ENCODE measurements at regions not wholly inside any gene's neighbourhood (a gene's known extent, or its start where the extent isn't known, plus 50 kb on each side); places are given as distances from the start of the nearest gene placed in this dataset.

DNA sequence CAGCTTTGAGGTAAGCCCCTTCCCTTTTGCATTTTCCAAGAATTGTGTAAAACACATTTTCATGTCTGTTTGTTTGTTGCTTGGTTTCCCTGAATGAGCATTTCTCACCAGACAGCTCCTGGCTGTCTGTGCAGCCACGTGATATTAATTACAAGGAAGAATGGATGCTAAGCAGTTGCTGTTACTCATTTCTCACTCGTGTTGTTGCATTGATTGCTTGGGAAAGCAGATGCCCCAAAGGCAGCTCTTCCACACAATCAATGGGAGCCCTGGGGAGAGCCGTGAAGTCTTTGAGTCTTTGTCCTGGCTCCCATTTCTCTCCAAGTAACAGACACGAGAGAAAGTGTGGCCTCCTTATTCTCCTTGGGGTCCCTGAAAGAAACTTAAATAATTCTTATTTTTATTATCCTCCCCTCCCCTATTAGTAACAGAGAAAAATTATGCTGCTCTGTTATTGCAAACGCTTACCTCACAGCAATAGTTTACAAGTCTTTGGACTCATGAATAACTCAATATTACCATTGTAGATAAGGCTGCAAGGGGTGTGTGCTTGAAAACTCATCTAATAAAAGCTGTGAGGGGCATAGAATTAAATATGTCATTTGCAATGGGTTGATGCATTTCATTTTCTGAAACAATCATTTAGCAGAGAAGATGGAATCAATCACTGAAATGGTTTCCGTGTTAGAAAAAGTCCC lies 127.7 kb upstream of the CAMK1G start:
- DNase-seq (ENCODE audit: insufficient read length): no peak

DNA sequence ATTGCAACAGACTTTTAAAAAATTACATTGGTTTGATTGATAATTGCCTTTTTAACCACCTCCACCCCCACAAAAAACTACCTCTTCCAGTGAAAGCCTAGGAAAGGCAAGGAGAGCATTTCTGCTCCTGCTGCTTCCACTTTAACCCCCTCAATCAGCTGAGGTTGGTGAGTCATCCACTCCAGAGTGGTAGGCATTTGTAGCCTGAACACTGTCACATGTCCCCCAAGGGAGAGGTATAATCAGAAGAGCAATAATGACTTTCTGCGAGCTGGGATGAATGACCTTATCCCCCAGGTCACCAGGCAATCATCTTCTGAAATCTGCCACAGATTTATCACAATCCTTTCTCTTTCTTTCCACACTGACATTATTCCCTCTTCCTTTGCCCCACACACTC lies 126.6 kb upstream of the CAMK1G start:
- FAIRE-seq: no peak
- no peak for TF ChIP-seq TAF1 (IDR thresholded peaks at IDR 0.05; ENCODE audit: borderline replicate concordance, low read depth, low read length)
- DNase-seq (ENCODE audit: insufficient read length): no peak

More for the DNA sequence above, 127.7 kb upstream of the CAMK1G start:
- TF ChIP-seq TAF1 (IDR thresholded peaks at IDR 0.05; ENCODE audit: borderline replicate concordance, low read depth, low read length): no peak
- TF ChIP-seq POLR2A (IDR thresholded peaks at IDR 0.05; ENCODE audit: low read depth, low read length): no peak
- TF ChIP-seq POLR2AphosphoS5 (IDR thresholded peaks at IDR 0.05; ENCODE audit: low read depth, low read length): no peak
- FAIRE-seq: no peak

DNA sequence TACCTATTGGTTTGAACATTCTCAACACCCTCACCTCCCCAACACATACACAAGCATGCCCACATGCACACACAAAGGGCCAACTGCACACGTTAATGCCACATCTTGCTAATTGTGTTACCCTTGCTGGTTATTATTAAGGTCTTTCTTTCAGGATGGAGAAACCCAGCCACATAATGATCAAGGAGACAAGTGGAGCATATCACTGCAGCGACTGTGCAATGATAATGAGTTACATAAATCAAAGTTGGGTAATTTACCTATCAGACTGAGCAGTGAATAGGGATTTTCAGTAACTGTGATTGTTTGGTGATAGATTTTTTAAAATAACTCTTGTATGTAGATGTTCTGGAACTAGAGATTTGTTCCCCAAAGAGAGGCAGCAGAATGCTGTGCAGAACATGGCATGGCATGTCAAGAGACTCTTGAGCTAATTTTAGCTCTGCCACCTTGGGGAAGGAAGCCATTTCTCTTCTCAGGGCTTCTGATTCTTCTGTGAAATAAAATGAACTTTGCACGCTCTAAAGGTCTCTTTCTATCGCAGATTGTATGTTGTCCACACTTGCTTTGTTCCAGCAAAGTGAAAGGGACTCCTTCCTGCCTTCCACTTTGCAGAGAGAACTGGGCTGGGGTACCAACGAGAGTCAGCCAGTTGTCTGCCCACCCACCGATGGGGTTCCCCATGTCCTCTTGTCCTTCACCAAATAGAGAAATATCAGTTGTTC lies 126.0 kb upstream of the CAMK1G start:
- FAIRE-seq (no peak), DNase-seq (ENCODE audit: insufficient read length) (no peak)
- TF ChIP-seq POLR2AphosphoS5 (IDR thresholded peaks at IDR 0.05; ENCODE audit: low read depth, low read length): no peak
- no peak for TF ChIP-seq POLR2A (IDR thresholded peaks at IDR 0.05; ENCODE audit: low read depth, low read length)
- no peak for TF ChIP-seq TAF1 (IDR thresholded peaks at IDR 0.05; ENCODE audit: borderline replicate concordance, low read depth, low read length)

DNA sequence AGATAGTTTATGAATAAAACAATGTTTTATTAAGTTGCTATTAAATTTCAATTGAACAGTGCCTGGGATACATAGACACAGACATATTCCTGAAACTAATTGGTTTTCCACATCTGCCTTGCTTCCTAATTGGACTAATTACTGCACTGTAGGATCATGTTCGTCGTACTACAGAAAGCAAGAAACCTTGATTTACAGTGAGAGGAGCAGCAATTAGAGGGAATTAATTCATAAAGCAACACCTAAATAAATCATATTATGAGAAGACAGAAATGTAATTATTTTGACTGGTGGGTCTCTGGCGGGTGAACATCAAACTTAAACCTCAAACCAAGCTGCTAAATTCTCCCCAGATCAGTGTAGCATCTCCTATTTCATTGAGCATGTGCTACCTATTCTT lies 124.6 kb upstream of the CAMK1G start:
- FAIRE-seq: no peak

DNA sequence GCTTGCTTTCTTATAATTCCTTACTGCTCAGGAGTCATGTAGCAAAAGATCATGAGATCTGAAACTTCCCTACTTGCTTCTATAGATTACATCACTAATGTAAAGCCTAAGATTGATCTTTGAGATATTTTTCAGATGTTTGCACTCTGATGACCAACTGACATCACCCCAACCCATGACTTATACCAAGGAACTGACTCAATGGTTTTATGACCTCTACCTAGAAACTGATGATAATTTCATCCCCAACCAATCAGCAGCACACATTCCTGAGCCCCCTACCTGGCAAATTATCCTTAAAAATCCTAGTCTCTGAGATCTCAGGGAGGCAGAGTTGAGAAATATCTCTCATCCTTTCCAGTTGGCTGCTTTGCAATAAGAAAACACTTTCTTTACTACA lies 122.3 kb upstream of the CAMK1G start:
- FAIRE-seq (no peak), DNase-seq (ENCODE audit: insufficient read length) (no peak)
- no peak for TF ChIP-seq TAF1 (IDR thresholded peaks at IDR 0.05; ENCODE audit: borderline replicate concordance, low read depth, low read length)
- TF ChIP-seq POLR2A (IDR thresholded peaks at IDR 0.05; ENCODE audit: low read depth, low read length): no peak
- no peak for TF ChIP-seq POLR2AphosphoS5 (IDR thresholded peaks at IDR 0.05; ENCODE audit: low read depth, low read length)

More for the DNA sequence above, 124.6 kb upstream of the CAMK1G start:
- TF ChIP-seq TAF1 (IDR thresholded peaks at IDR 0.05; ENCODE audit: borderline replicate concordance, low read depth, low read length) (no peak), POLR2A (IDR thresholded peaks at IDR 0.05; ENCODE audit: low read depth, low read length) (no peak), POLR2AphosphoS5 (IDR thresholded peaks at IDR 0.05; ENCODE audit: low read depth, low read length) (no peak)
- DNase-seq (ENCODE audit: insufficient read length): no peak

DNA sequence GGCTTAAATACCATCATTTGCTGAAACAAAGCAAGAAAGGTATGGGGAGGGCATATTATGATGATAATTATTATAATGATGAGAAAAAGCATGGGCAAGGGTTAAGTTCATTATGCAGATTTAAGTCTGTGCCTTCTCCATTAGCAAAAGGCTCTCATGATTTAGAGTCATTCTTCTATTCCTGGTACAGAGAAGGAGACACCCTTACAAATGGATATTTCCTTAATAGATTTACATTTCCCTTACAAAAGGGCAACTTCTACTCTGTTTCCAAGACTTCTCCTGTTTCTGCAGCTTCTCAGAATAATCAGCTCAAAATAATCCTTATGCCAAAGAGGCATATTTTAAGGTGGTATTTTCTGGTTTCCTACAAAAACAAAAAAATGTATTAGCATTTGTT lies 121.1 kb upstream of the CAMK1G start:
- no peak for DNase-seq (ENCODE audit: insufficient read length)
- FAIRE-seq: no peak
- TF ChIP-seq POLR2AphosphoS5 (IDR thresholded peaks at IDR 0.05; ENCODE audit: low read depth, low read length) (no peak), TAF1 (IDR thresholded peaks at IDR 0.05; ENCODE audit: borderline replicate concordance, low read depth, low read length) (no peak), POLR2A (IDR thresholded peaks at IDR 0.05; ENCODE audit: low read depth, low read length) (no peak)

DNA sequence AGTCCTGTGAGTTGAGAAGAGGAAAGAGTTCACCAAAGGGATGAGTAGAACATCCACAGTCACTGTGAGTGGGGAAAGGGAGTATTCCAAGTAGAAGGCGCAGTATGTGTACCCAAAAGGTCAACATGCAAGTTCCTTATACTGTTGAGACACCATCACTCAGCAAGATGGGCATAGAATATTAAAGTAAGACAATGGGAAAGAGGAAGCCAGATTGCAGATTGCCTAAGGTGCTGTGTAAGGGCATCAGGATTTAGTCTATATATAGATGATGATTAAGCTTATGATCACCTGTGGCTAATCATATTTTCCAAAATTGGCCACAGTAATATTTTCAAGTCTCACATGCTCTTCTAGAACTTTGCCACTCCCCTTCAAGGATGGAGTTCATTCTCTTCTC lies 120.1 kb upstream of the CAMK1G start:
- no peak for FAIRE-seq

DNA sequence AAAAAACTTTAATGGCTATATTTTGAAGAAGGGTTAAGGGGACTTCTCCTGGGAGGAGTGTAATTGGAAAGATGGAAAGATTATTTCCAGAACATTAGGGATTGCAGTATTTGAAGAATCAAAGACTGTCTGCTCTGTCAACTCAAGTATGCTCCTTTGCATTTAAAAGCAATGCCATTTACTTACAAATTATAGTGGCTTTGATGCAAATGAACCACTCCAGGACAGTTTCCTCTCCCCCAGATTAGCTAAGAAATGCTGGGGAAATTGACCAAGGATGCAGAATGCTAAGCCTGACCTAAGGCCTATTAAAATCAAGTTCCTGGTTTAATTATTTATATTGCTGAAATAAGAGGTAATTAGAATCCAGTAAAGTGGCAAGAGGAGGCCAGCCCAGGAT lies 110.5 kb upstream of the CAMK1G start:
- TF ChIP-seq POLR2AphosphoS5 (IDR thresholded peaks at IDR 0.05; ENCODE audit: low read depth, low read length) (no peak), TAF1 (IDR thresholded peaks at IDR 0.05; ENCODE audit: borderline replicate concordance, low read depth, low read length) (no peak), POLR2A (IDR thresholded peaks at IDR 0.05; ENCODE audit: low read depth, low read length) (no peak)
- DNase-seq (ENCODE audit: insufficient read length) (no peak), FAIRE-seq (no peak)

More for the DNA sequence above, 120.1 kb upstream of the CAMK1G start:
- TF ChIP-seq POLR2AphosphoS5 (IDR thresholded peaks at IDR 0.05; ENCODE audit: low read depth, low read length) (no peak), TAF1 (IDR thresholded peaks at IDR 0.05; ENCODE audit: borderline replicate concordance, low read depth, low read length) (no peak), POLR2A (IDR thresholded peaks at IDR 0.05; ENCODE audit: low read depth, low read length) (no peak)
- no peak for DNase-seq (ENCODE audit: insufficient read length)

DNA sequence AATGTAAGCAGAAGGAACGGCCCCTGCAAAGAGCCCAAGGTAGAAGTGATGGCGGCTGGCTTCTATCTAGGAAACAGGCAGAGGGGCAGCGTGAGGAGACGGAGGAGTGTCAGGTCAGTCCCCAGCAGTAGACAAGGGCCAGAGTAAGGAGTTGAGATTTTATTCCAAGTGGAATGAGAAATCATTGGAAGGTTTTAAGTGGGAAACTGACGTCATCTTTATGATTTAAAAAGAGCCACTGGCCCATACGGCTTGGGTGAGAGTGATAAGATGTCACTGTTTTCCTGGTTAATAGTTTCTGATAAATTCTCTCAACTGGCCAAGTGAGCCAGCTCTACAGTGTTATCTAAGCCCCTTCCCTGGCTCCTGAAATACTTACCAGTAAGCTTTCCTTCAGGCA lies 103.2 kb upstream of the CAMK1G start:
- no peak for FAIRE-seq
- DNase-seq (ENCODE audit: insufficient read length): no peak
- TF ChIP-seq POLR2AphosphoS5 (IDR thresholded peaks at IDR 0.05; ENCODE audit: low read depth, low read length) (no peak), POLR2A (IDR thresholded peaks at IDR 0.05; ENCODE audit: low read depth, low read length) (no peak), TAF1 (IDR thresholded peaks at IDR 0.05; ENCODE audit: borderline replicate concordance, low read depth, low read length) (no peak)

DNA sequence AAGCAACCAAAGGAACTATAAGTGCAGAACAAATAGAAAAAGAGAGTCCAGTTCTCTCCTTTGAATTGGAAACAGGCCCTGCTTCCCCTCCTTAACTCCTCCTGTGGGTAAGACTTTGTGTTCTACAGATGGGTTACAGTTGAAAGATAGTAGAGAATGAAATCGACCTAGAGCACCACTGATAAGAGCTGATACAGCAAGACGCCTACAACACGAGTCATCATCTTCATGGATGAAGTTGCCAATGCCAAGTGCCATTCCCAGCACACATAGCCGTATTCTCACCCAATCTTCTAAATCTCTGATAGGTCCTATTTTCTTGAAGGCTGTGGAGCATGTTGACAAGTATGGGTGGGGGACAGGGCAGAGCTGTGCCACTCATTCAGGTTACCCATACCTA lies 99.8 kb upstream of the CAMK1G start:
- DNase-seq (ENCODE audit: insufficient read length) (no peak), FAIRE-seq (no peak)
- TF ChIP-seq POLR2A (IDR thresholded peaks at IDR 0.05; ENCODE audit: low read depth, low read length): no peak
- TF ChIP-seq TAF1 (IDR thresholded peaks at IDR 0.05; ENCODE audit: borderline replicate concordance, low read depth, low read length): no peak
- no peak for TF ChIP-seq POLR2AphosphoS5 (IDR thresholded peaks at IDR 0.05; ENCODE audit: low read depth, low read length)

DNA sequence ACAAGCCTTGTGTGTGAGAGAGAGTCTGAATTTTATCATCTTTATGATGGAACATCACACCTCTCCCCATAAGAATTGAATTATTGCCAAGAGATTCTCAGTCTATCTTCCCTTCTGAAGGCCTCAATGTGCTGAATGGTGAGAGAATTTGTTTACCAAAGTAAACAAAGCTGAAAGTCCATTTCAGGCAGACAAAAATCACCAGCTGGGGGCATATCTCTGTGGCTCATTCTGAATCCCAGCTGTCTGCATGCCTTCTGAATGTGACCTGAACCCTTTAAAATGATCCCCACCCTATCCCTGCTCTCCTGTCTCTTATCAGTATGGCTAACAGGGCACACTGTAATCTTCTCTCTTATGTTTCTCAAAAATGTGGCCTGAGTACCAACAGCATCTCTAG lies 99.1 kb upstream of the CAMK1G start:
- TF ChIP-seq TAF1 (IDR thresholded peaks at IDR 0.05; ENCODE audit: borderline replicate concordance, low read depth, low read length): no peak
- no peak for TF ChIP-seq POLR2AphosphoS5 (IDR thresholded peaks at IDR 0.05; ENCODE audit: low read depth, low read length)
- no peak for DNase-seq (ENCODE audit: insufficient read length)
- FAIRE-seq: no peak

DNA sequence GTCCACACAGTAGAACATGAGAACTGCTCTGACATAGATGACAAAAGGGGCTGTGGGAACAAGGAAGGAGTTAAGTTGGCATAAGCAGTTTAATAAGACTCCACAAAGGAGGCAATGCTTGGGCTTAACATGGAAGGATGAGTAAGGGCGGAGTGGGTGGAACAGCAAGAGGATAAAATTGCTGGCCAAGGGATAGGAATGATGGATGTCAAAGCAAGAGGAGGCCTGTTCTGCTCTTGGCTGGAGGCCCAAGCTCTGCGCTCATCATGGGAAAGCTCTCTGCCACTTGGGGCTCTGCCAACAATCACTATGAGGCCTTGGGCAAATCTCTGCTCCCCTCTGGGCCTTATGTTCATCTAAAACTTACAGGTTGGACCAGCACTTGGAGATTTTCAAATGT lies 98.3 kb upstream of the CAMK1G start:
- FAIRE-seq: no peak
- TF ChIP-seq POLR2AphosphoS5 (IDR thresholded peaks at IDR 0.05; ENCODE audit: low read depth, low read length) (no peak), TAF1 (IDR thresholded peaks at IDR 0.05; ENCODE audit: borderline replicate concordance, low read depth, low read length) (no peak), POLR2A (IDR thresholded peaks at IDR 0.05; ENCODE audit: low read depth, low read length) (no peak)
- DNase-seq (ENCODE audit: insufficient read length): no peak

Measured in GM12892 (cell line).